GM23338 (cell line): ENCODE measurements at regions not wholly inside any gene's neighbourhood (a gene's known extent, or its start where the extent isn't known, plus 50 kb on each side); places are given as distances from the start of the nearest gene placed in this dataset.

Experiments used
- CTCF ChIP-seq, 2 experiments: fragments of 200-600 bp in 1 of 2; sonication (generic) in 1 of 2; conservative IDR thresholded peaks; 2 replicates each; pipeline versions ENCODE4 v1.5.1 to v1.6.1; 2016 to 2017; ENCODE audit warnings: antibody characterized with exemption in 2 of 2, low read depth in 2 of 2, mild to moderate bottlenecking in 2 of 2, moderate library complexity in 1 of 2
- EZH2 ChIP-seq: fragments of 200-600 bp; sonication (generic); IDR thresholded peaks from one replicate; pipeline ENCODE4 v1.8.0; 2017; ENCODE audit warnings: antibody characterized with exemption, mild to moderate bottlenecking, low read depth; ENCODE audit not compliant: unreplicated experiment
- REST ChIP-seq: IDR thresholded peaks from one replicate; pipeline ENCODE4 v1.6.1; 2018; ENCODE audit warnings: antibody characterized with exemption; ENCODE audit not compliant: unreplicated experiment

- no peak for TF ChIP-seq CTCF (conservative IDR thresholded peaks at IDR 0.05; ENCODE audit: low read depth in 2 of 2)
- no peak for TF ChIP-seq REST
- no peak for TF ChIP-seq EZH2
Measured at GRCh38 chr11:134514354-134514951, 102.4 kb upstream of the B3GAT1 start.
